GM18951 (cell line): ENCODE measurements at regions not wholly inside any gene's neighbourhood (a gene's known extent, or its start where the extent isn't known, plus 50 kb on each side); places are given as distances from the start of the nearest gene placed in this dataset.
"Not testable (repeated sequence)": the region's sequence is repeated elsewhere in the genome, so short reads cannot be mapped to it uniquely, and the experiment has no call there.

ENCODE experiments used
- POLR2A ChIP-seq: IDR thresholded peaks from 4 replicates; pipeline ENCODE4 v1.6.1; 2011; ENCODE audit warnings: mild to moderate bottlenecking; ENCODE audit not compliant: insufficient read length, insufficient read depth; ENCODE audit errors: extremely low read depth
- in situ Hi-C: fragments of 300-500 bp; cut with MboI; formaldehyde crosslinking; loops from one replicate; pipeline ENCODE4 v1.12.0; 2022; ENCODE audit warnings: low sequenced_read_pairs, mixed read lengths, inconsistent platforms; ENCODE audit not compliant: unreplicated experiment

DNA sequence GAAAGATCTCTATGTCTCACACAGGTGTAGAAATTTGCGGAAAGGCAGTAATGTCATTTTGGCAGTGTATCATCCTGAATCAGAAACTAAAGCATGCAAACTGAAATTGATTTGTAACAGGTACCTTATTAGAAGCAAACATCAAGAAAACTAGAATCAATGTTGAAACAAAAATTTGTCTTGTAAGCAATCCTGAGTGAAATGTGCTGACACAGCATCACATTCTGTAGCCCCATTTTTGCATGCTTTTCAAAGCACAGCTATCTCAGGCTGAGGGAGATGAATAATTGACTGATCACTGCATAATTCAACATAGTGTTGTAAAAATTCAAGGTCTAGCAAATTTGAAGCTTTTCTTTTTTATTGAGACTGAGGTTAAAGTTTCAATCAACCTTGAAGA lies 539.7 kb downstream of the DACH1 start:
- TF ChIP-seq POLR2A: no peak

DNA sequence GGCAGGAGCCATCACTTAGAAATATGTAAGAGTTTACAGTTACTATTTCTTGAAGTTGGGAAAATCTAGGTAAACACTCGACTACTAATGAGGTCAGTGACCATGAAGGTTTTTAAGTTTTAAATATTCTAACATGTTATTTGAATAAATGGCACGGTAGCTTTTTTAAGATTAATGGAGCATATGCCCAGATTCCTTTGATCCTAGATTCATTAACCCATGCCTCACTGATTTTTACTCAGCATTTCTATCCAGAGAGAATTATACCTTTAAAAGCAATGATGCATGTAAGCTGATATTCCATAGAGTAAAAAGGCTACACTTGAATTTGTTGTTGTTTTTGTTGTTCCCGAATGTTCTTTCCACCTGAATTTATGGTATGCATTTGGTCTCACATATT lies 541.4 kb downstream of the DACH1 start:
- in situ Hi-C loops: no loop called here
- no peak for TF ChIP-seq POLR2A

More for the DNA sequence above, 539.7 kb downstream of the DACH1 start:
- in situ Hi-C loops: no loop called here

- in situ Hi-C loops: no loop called here
- TF ChIP-seq POLR2A: no peak
These were observed 543.7 kb downstream of the DACH1 start for GRCh38 chr13:71323266-71323665.

GRCh38 chr13:71320452-71320851 lies 546.6 kb downstream of the DACH1 start:
- in situ Hi-C loops: no loop called here
- TF ChIP-seq POLR2A: no peak

DNA sequence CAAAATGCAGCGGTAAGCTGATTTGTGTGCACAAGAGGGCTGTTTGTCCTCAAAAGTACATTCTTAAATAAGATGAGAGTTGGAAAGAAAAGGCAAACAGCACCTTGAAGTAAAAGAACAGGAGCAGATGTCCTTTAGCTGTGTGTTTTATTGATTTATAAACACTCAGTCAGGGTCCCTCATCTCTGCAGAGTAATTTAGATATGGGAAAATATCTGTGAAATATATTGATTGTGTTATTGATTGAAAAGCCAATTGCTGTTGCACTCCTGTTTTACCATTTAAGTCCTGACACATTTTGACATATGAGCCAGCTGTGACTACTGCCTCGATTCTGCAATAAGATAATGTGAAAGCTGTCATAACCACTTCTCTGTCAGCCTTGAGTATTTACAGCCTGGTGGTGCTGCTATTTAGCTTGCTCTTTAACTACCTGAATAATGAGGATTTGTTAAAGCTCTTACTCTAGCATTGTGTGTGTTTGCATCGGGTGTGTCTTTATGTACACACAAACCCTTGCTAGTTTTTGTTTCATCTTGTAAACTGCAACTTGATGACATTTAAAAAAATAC lies 550.1 kb downstream of the DACH1 start:
- in situ Hi-C loops: no loop called here
- no peak for TF ChIP-seq POLR2A

DNA sequence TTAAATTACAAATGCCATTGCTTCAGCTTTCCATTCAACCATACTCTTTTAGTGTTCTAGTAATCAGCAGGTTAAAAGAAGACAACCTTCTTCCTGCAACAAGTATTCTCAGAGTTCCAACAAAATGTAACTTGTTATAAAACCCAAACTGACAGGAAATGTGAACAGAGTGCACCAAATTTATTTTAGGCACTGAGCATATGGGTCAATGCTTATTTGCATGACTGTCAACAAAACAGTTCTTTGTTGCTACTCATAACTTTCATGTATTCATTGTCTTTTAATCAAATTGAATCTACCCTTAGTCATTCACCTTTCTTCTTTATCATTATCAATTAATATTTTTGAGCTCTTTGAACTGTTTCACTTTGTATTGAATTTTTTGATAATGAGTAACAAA lies 554.1 kb downstream of the DACH1 start:
- in situ Hi-C loops: no loop called here
- TF ChIP-seq POLR2A: no peak

- TF ChIP-seq POLR2A: no peak
- in situ Hi-C loops: no loop called here
These were observed 557.1 kb downstream of the DACH1 start for GRCh38 chr13:71309905-71310304.

- in situ Hi-C loops: no loop called here
- no peak for TF ChIP-seq POLR2A
These were observed 560.2 kb downstream of the DACH1 start for GRCh38 chr13:71306821-71307220.

GRCh38 chr13:71304861-71305260 lies 562.1 kb downstream of the DACH1 start:
- TF ChIP-seq POLR2A: no peak
- in situ Hi-C loops: no loop called here

GRCh38 chr13:71303144-71303543 lies 563.9 kb downstream of the DACH1 start:
- no peak for TF ChIP-seq POLR2A
- in situ Hi-C loops: no loop called here

GRCh38 chr13:71300602-71301001 lies 566.4 kb downstream of the DACH1 start:
- no peak for TF ChIP-seq POLR2A
- in situ Hi-C loops: no loop called here

GRCh38 chr13:71291842-71292146 lies 575.2 kb downstream of the DACH1 start:
- in situ Hi-C loops: no loop called here
- TF ChIP-seq POLR2A: no peak

GRCh38 chr13:71290963-71291841 lies 575.8 kb downstream of the DACH1 start:
- in situ Hi-C loops: no loop called here

GRCh38 chr13:71289980-71290379 lies 577.0 kb downstream of the DACH1 start:
- in situ Hi-C loops: not testable (repeated sequence)

More at GRCh38 chr13:71290963-71291841, 575.8 kb downstream of the DACH1 start:
- TF ChIP-seq POLR2A: no peak
